OCI-LY1 (cell line): ENCODE measurements at regions not wholly inside any gene's neighbourhood (a gene's known extent, or its start where the extent isn't known, plus 50 kb on each side); places are given as distances from the start of the nearest gene placed in this dataset.

Source experiments
- H2AFZ ChIP-seq: fragments of 200-600 bp; sonication (generic), shearing (Covaris generic); 2 replicates; pipeline ENCODE4 v1.6.0; 2014; ENCODE audit warnings: antibody characterized with exemption, mild to moderate bottlenecking, low read length
- H3F3A ChIP-seq: fragments of 200-600 bp; sonication (generic), shearing (Covaris generic); 2 replicates; pipeline ENCODE4 v1.6.0; 2014; ENCODE audit warnings: mild to moderate bottlenecking, antibody characterized with exemption, low read length, moderate library complexity; ENCODE audit not compliant: insufficient read depth
- H3K27ac ChIP-seq: fragments of 200-600 bp; sonication (generic); 2 replicates; pipeline ENCODE4 v1.5.1; 2014; ENCODE audit warnings: low read length, mixed run types, mild to moderate bottlenecking, low read depth; ENCODE audit not compliant: poor library complexity, severe bottlenecking
- H3K27me3 ChIP-seq: fragments of 200-600 bp; sonication (generic); 2 replicates; pipeline ENCODE4 v1.6.0; 2014; ENCODE audit warnings: antibody characterized with exemption, mild to moderate bottlenecking, low read length, moderate library complexity; ENCODE audit not compliant: insufficient read depth
- H3K36me3 ChIP-seq: fragments of 200-600 bp; sonication (generic); 2 replicates; pipeline ENCODE4 v1.6.1; 2014; ENCODE audit warnings: mild to moderate bottlenecking, antibody characterized with exemption, low read length, moderate library complexity, mixed read lengths; ENCODE audit not compliant: insufficient read depth
- H3K4me1 ChIP-seq: fragments of 200-600 bp; sonication (generic); 2 replicates; pipeline ENCODE4 v1.5.1; 2014; ENCODE audit warnings: mild to moderate bottlenecking, low read length, moderate library complexity; ENCODE audit not compliant: insufficient read depth, severe bottlenecking
- H3K4me2 ChIP-seq: fragments of 200-600 bp; sonication (generic), shearing (Covaris generic); 2 replicates; pipeline ENCODE4 v1.6.1; 2014; ENCODE audit warnings: low read length
- H3K4me3 ChIP-seq: fragments of 200-600 bp; sonication (generic); 2 replicates; pipeline ENCODE4 v1.5.1; 2014; ENCODE audit warnings: low read length, low read depth, mild to moderate bottlenecking, mixed read lengths; ENCODE audit not compliant: poor library complexity, severe bottlenecking
- H3K79me2 ChIP-seq: fragments of 200-600 bp; shearing (Covaris generic); 2 replicates; pipeline ENCODE4 v1.6.1; 2016; ENCODE audit warnings: mixed run types, low read length, mixed read lengths; ENCODE audit not compliant: insufficient read depth
- H3K9ac ChIP-seq: fragments of 200-600 bp; sonication (generic), shearing (Covaris generic); 2 replicates; pipeline ENCODE4 v1.6.1; 2014; ENCODE audit warnings: mild to moderate bottlenecking, low read length, mixed read lengths
- H3K9me2 ChIP-seq: fragments of 200-600 bp; sonication (generic), shearing (Covaris generic); 2 replicates; pipeline ENCODE4 v1.6.1; 2014; ENCODE audit warnings: low read depth, mild to moderate bottlenecking, low read length, mixed read lengths
- H3K9me3 ChIP-seq: fragments of 200-600 bp; shearing (Covaris generic); 2 replicates; pipeline ENCODE4 v1.6.1; 2014; ENCODE audit warnings: low read length, mixed read lengths
- H4K20me1 ChIP-seq: fragments of 200-600 bp; sonication (generic), shearing (Covaris generic); 2 replicates; pipeline ENCODE4 v1.6.0; 2016; ENCODE audit warnings: mild to moderate bottlenecking, low read length; ENCODE audit not compliant: insufficient read depth
- CTCF ChIP-seq: fragments of 200-600 bp; sonication (generic), shearing (Covaris generic); IDR thresholded peaks from 2 replicates; pipeline ENCODE4 v1.5.1; 2017; ENCODE audit warnings: mild to moderate bottlenecking, antibody characterized with exemption, low read length, moderate library complexity, mixed read lengths
- EZH2 ChIP-seq: fragments of 200-600 bp; sonication (generic), shearing (Covaris generic); IDR thresholded peaks from 2 replicates; pipeline ENCODE4 v1.8.0; 2017; ENCODE audit warnings: borderline replicate concordance, mixed run types, mild to moderate bottlenecking, antibody characterized with exemption, low read length, moderate library complexity, mixed read lengths

GRCh38 chr2:76128622-76129021, 417.9 kb upstream of the GCFC2 start:
- Histone ChIP-seq H2AFZ (no peak overlapping the region), H3K79me2 (no peaks in the 10 kb centered on the region), H3K9me3 (no peaks in the 10 kb centered on the region), H4K20me1 (no peaks in the 10 kb centered on the region), H3K9ac (no peak overlapping the region), H3K36me3 (no peaks in the 10 kb centered on the region), H3K9me2 (no peaks in the 10 kb centered on the region), H3K4me1 (no peaks in the 10 kb centered on the region), H3K27me3 (no peaks in the 10 kb centered on the region), H3K4me3 (no peak overlapping the region), H3F3A (no peaks in the 10 kb centered on the region), H3K27ac (no peak overlapping the region), H3K4me2 (no peak overlapping the region)
- TF ChIP-seq EZH2 (no peak), CTCF (no peak)

- Histone ChIP-seq H3K79me2 (no peaks in the 10 kb centered on the region), H3K9me2 (no peaks in the 10 kb centered on the region), H3K4me1 (no peaks in the 10 kb centered on the region), H3K9me3 (no peaks in the 10 kb centered on the region), H4K20me1 (no peaks in the 10 kb centered on the region), H3K4me3 (no peak overlapping the region), H2AFZ (no peak overlapping the region), H3K9ac (no peak overlapping the region), H3K36me3 (no peaks in the 10 kb centered on the region), H3F3A (no peaks in the 10 kb centered on the region), H3K27me3 (no peaks in the 10 kb centered on the region), H3K27ac (no peak overlapping the region), H3K4me2 (no peak overlapping the region)
- TF ChIP-seq EZH2 (no peak), CTCF (no peak)
These were observed 409.5 kb upstream of the GCFC2 start for GRCh38 chr2:76120176-76120575.

- Histone ChIP-seq H3K4me2 (no peak overlapping the region), H3K27ac (no peak overlapping the region), H4K20me1 (no peaks in the 10 kb centered on the region), H3K9ac (no peak overlapping the region), H3K36me3 (no peaks in the 10 kb centered on the region), H3K4me3 (no peak overlapping the region), H3K79me2 (no peaks in the 10 kb centered on the region), H2AFZ (no peak overlapping the region), H3K27me3 (no peaks in the 10 kb centered on the region), H3K4me1 (no peaks in the 10 kb centered on the region), H3K9me2 (no peaks in the 10 kb centered on the region), H3K9me3 (no peaks in the 10 kb centered on the region), H3F3A (no peaks in the 10 kb centered on the region)
- TF ChIP-seq CTCF, result no peak
- no peak for TF ChIP-seq EZH2
These were observed 379.0 kb upstream of the GCFC2 start for GRCh38 chr2:76089683-76090082.
